ENCODE measurements at regions not wholly inside any gene's neighbourhood (a gene's known extent, or its start where the extent isn't known, plus 50 kb on each side); places are given as distances from the start of the nearest gene placed in this dataset.

DNA sequence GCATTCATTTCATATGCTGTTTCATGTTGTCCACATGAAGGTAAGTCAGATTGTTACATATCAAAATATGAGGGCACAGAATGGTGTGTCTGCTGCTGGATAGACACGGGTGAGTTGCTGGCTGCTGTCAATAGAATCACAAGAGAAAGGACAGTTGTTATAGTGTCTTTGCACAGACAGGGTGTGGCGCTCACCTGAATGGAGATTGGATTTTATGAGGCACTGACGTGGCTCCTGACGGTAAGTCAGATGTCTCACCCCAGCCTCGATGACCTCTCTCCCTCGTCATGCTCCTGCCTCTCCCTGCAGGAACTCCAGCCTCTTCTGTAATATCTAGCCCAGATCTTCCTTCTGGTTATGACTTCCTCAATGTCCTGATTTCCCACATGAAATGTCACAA is 75.4 kb upstream of the SELENOP start:
- ChIA-PET POLR2A (ENCODE audit: low non-redundant PET) (interaction anchor here (0.6 kb wide), 1 partner anchor 372 kb away, joined by 3 read pairs; no protein-coding TSS in a partner anchor), CTCF (no interaction called here)
- peak; percentile 64 for DNase-seq (ENCODE audit: low spot score)
- H3K27ac ChIP-seq = no peak overlapping the region
- TF ChIP-seq, protein P1, sequence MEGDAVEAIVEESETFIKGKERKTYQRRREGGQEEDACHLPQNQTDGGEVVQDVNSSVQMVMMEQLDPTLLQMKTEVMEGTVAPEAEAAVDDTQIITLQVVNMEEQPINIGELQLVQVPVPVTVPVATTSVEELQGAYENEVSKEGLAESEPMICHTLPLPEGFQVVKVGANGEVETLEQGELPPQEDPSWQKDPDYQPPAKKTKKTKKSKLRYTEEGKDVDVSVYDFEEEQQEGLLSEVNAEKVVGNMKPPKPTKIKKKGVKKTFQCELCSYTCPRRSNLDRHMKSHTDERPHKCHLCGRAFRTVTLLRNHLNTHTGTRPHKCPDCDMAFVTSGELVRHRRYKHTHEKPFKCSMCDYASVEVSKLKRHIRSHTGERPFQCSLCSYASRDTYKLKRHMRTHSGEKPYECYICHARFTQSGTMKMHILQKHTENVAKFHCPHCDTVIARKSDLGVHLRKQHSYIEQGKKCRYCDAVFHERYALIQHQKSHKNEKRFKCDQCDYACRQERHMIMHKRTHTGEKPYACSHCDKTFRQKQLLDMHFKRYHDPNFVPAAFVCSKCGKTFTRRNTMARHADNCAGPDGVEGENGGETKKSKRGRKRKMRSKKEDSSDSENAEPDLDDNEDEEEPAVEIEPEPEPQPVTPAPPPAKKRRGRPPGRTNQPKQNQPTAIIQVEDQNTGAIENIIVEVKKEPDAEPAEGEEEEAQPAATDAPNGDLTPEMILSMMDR (conservative IDR thresholded peaks at IDR 0.05; ENCODE audit: low read depth) = no peak

DNA sequence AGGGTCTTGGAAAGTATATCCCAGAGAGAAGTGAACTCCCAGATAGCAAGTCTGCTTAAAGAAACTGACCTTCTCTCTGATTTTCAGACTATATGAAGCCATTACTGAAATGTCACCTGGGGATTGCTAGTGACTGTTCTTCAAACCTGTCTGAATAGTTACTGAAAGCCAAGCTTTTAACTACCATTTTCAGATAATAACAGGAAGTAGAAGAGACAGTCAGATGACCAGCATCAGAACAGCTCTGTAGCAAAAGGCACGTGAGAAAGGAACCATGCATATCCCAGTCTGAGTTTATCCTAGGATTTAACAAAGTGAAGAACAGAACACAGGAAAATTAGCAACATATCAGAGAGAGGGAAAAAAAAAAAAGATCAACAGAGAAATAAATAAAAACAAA is 74.9 kb upstream of the SELENOP start:
- ChIA-PET CTCF (interaction anchor here (0.6 kb wide), 1 partner anchor 57 kb away, joined by 4 read pairs; no protein-coding TSS in a partner anchor), POLR2A (ENCODE audit: low non-redundant PET) (interaction anchor here (0.6 kb wide), 1 partner anchor 372 kb away, joined by 3 read pairs; no protein-coding TSS in a partner anchor)
- no peak for DNase-seq (ENCODE audit: low spot score)
- H3K27ac ChIP-seq = no peak overlapping the region
- TF ChIP-seq, protein P1 (conservative IDR thresholded peaks at IDR 0.05; ENCODE audit: low read depth) = no peak

DNA sequence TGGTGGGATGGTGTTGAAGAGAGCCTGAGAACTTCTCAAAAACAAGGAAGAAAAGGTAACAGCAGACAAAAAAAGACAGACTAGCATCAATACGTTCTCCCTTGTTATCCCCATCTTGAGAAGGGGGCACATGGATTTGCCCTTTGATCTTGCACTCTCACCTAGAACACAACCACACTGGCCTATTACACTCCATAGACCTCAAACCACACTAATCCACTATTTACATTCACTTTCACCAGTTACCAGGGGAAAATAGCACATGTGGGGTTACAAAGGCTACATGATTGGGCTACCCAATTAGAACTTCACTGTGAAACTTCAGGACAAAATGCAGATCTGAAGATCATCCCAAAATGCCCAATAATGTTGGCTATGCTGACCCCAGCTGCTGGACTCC is 72.6 kb upstream of the SELENOP start:
- TF ChIP-seq, protein P1 (conservative IDR thresholded peaks at IDR 0.05; ENCODE audit: low read depth) = no peak
- ChIA-PET POLR2A (ENCODE audit: low non-redundant PET) (no interaction called here), CTCF (no interaction called here)
- no peak overlapping the region for H3K27ac ChIP-seq
- DNase-seq (ENCODE audit: low spot score) = no peak

DNA sequence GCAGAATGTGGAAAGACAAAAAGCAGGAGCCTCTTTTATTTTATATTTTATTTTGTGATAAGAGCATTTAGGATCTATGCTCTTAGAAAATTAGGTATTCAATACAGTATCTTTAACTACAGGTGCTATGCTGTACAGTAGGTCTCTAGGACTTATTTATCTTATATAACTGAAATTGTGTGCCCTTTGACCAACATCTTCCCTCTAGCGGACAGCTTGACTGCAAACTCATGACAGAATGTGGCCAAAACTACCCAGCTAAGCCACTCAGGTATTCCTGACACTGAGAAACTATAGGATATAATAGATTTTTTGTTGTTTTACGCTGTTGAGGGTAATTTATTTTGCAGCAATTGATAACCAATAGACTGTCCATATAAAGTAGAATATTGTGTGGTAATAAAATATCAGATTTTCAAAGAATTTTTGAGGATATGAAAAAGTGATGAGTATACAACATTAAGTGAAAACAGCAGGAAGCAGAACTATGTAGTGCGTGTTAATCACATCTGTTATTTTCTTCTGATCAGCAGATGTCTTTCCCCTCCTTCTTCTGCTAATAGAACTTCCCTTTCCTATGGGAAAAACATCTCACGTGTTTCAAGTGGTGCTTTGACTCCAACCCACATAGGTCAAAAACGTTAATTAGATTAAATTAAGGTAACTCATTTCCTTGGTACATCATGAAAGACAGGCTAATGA is 69.9 kb upstream of the SELENOP start:
- CTCF ChIA-PET = no interaction called here
- TF ChIP-seq, protein P1 (conservative IDR thresholded peaks at IDR 0.05; ENCODE audit: low read depth) = no peak
- DNase-seq (ENCODE audit: low spot score) = no peak
- no peak overlapping the region for H3K27ac ChIP-seq
- POLR2A ChIA-PET (ENCODE audit: low non-redundant PET) = no interaction called here

DNA sequence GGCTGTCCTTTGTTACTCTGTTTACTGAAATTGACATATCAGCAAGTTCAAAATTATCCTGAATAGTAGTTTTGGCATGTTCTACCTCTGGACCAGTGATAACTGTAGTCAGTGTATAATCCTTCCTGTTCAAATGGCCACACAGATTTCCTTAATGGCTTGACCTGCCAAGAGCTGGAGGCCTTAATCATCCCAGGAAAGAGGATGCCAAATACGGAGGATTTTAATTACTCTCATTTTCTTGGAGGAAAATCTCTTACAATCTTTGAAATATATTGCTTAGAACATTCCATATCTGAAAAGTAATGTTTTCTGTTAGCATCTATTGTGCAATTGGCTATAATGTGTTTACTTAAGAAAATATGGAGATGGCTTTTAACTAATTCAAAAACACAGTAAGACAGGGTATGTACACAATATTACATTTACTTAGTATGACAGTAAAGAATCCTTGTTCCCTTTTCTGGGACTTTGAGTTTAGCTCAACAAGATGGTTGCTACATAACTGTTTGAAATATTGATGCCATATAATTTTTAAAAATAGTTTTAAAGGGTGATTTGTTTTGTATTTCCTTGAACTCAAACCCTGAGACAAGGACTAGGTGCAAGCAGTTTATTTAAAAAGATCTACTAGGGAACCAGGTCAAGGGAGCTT is 68.9 kb upstream of the SELENOP start:
- H3K27ac ChIP-seq = no peak overlapping the region
- CTCF ChIA-PET = no interaction called here
- DNase-seq (ENCODE audit: low spot score) = no peak
- POLR2A ChIA-PET (ENCODE audit: low non-redundant PET) = no interaction called here
- TF ChIP-seq, protein P1 (conservative IDR thresholded peaks at IDR 0.05; ENCODE audit: low read depth) = no peak

DNA sequence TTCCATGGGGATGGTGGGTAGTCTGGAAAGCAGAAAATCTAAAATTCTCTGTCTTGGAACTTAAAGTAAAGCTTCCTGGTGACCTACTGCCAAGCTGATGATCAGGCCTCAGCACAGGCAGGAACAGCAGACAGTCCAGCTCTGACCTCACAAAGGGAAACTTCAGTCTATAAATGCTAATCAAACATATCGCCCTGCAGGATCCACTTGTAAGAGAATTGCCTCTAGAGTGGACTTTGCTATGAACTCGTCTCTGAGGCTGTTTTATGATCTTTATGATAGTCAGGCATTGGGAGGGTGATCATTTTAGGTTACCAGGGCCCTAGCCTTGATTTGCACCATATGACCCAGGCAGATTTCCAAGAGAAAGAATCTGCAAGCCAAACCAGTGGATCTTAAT is 67.6 kb upstream of the SELENOP start:
- no peak for DNase-seq (ENCODE audit: low spot score)
- ChIA-PET CTCF (interaction anchor here (0.9 kb wide), 1 partner anchor 24 kb away, joined by 3 read pairs; no protein-coding TSS in a partner anchor), POLR2A (ENCODE audit: low non-redundant PET) (no interaction called here)
- TF ChIP-seq, protein P1 (conservative IDR thresholded peaks at IDR 0.05; ENCODE audit: low read depth) = no peak
- H3K27ac ChIP-seq = no peak overlapping the region

Measured in RWPE1 (cell line).